ENCODE measurements at regions not wholly inside any gene's neighbourhood (a gene's known extent, or its start where the extent isn't known, plus 50 kb on each side); places are given as distances from the start of the nearest gene placed in this dataset.

DNA sequence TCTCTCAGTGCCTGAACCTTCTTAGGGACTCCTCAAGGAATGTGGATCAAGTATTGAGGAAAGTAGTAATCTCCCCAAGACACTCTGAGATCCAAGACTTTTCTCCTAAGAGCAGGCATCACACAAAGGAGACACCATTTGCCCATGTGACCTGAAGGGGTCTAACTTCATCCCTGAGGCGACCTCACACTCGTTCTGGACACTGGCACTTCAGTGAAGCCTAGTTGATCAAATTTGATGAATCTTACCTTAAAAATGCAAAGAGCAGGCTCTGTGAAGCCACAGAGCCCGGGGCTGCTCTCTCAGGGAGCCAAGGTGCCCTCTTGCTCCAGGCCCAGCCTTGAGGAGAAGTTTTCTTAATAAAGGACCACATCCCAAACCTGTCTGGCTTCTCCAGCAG is 64.3 kb downstream of the SCN11A start:
- Histone ChIP-seq H3K27ac (ENCODE audit: low read length) (no peak overlapping the region), H3K36me3 (ENCODE audit: control insufficient read depth, insufficient read depth, low read length) (no peaks in the 10 kb centered on the region), H3K4me3 (ENCODE audit: low read depth in 2 of 2, low read length in 2 of 2) (no peak overlapping the region), H3K27me3 (ENCODE audit: control insufficient read depth, insufficient read depth, low read length) (peaks cover 3% of the 10 kb centered on the region; the same call in 1 of the 2 replicates), H3K4me1 (ENCODE audit: control insufficient read depth, insufficient read depth, low read length) (no peaks in the 10 kb centered on the region), H3K9me3 (ENCODE audit: control insufficient read depth, insufficient read depth, low read depth, low read length) (no peaks in the 10 kb centered on the region)
- no TSS peak for BruUV-seq (replicated peaks)
- in situ Hi-C loops (cut with HindIII; ENCODE audit: low pct_unique_long_range_greater_than_20kb, low sequenced_read_pairs) = no loop called here
- ChIA-PET POLR2A (no interaction called here), CTCF (no interaction called here)
- TF ChIP-seq TCF7L2 (IDR thresholded peaks at IDR 0.05; ENCODE audit: low read depth, low read length) (no peak), SIN3A (IDR thresholded peaks at IDR 0.05; ENCODE audit: borderline replicate concordance, insufficient read depth, low read depth, low read length) (no peak), POLR2AphosphoS5 (IDR thresholded peaks at IDR 0.05; ENCODE audit: low read depth, low read length) (no peak)
- TF ChIP-seq, protein P1, sequence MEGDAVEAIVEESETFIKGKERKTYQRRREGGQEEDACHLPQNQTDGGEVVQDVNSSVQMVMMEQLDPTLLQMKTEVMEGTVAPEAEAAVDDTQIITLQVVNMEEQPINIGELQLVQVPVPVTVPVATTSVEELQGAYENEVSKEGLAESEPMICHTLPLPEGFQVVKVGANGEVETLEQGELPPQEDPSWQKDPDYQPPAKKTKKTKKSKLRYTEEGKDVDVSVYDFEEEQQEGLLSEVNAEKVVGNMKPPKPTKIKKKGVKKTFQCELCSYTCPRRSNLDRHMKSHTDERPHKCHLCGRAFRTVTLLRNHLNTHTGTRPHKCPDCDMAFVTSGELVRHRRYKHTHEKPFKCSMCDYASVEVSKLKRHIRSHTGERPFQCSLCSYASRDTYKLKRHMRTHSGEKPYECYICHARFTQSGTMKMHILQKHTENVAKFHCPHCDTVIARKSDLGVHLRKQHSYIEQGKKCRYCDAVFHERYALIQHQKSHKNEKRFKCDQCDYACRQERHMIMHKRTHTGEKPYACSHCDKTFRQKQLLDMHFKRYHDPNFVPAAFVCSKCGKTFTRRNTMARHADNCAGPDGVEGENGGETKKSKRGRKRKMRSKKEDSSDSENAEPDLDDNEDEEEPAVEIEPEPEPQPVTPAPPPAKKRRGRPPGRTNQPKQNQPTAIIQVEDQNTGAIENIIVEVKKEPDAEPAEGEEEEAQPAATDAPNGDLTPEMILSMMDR (IDR thresholded peaks at IDR 0.05) = no peak
- TF ChIP-seq, protein P2, sequence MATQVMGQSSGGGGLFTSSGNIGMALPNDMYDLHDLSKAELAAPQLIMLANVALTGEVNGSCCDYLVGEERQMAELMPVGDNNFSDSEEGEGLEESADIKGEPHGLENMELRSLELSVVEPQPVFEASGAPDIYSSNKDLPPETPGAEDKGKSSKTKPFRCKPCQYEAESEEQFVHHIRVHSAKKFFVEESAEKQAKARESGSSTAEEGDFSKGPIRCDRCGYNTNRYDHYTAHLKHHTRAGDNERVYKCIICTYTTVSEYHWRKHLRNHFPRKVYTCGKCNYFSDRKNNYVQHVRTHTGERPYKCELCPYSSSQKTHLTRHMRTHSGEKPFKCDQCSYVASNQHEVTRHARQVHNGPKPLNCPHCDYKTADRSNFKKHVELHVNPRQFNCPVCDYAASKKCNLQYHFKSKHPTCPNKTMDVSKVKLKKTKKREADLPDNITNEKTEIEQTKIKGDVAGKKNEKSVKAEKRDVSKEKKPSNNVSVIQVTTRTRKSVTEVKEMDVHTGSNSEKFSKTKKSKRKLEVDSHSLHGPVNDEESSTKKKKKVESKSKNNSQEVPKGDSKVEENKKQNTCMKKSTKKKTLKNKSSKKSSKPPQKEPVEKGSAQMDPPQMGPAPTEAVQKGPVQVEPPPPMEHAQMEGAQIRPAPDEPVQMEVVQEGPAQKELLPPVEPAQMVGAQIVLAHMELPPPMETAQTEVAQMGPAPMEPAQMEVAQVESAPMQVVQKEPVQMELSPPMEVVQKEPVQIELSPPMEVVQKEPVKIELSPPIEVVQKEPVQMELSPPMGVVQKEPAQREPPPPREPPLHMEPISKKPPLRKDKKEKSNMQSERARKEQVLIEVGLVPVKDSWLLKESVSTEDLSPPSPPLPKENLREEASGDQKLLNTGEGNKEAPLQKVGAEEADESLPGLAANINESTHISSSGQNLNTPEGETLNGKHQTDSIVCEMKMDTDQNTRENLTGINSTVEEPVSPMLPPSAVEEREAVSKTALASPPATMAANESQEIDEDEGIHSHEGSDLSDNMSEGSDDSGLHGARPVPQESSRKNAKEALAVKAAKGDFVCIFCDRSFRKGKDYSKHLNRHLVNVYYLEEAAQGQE (IDR thresholded peaks at IDR 0.05; ENCODE audit: insufficient read depth in 1 of 2, low read depth in 2 of 2, low read length in 1 of 2) = no peak
- intact Hi-C loops (cut with micrococcal nuclease; ENCODE audit: unreplicated experiment) = no loop called here
- ATAC-seq (no peak), DNase-seq (ENCODE audit: low read depth, low spot score) (no peak)

DNA sequence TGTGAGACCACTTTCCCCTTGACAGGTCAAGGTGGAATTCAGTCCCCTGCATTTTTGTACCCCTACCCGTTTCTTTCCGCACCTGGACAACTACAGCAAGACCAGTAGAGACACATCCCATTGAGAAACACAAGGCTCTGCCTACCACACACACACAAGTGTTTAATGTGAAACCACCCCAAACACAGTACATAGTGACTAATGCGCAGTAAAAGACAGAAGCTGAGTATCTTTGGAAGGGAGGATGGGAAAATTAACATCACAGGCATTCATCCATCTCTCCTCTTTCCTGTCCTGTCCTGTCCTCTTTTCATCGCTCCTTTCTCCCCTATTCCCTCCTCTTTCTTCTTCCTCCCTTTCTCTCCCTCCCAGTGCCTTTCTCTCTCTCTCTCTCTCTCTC is 64.8 kb downstream of the SCN11A start:
- DNase-seq (ENCODE audit: low read depth, low spot score) (no peak), ATAC-seq (no peak)
- Histone ChIP-seq H3K27me3 (ENCODE audit: control insufficient read depth, insufficient read depth, low read length) (no peaks in the 10 kb centered on the region; the same call in 1 of the 2 replicates), H3K4me1 (ENCODE audit: control insufficient read depth, insufficient read depth, low read length) (no peaks in the 10 kb centered on the region), H3K4me3 (ENCODE audit: low read depth in 2 of 2, low read length in 2 of 2) (no peak overlapping the region), H3K9me3 (ENCODE audit: control insufficient read depth, insufficient read depth, low read depth, low read length) (no peaks in the 10 kb centered on the region), H3K27ac (ENCODE audit: low read length) (no peak overlapping the region), H3K36me3 (ENCODE audit: control insufficient read depth, insufficient read depth, low read length) (no peaks in the 10 kb centered on the region)
- in situ Hi-C loops (cut with HindIII; ENCODE audit: low pct_unique_long_range_greater_than_20kb, low sequenced_read_pairs) (no loop called here), intact Hi-C loops (cut with micrococcal nuclease; ENCODE audit: unreplicated experiment) (no loop called here)
- ChIA-PET POLR2A (no interaction called here), CTCF (no interaction called here)
- BruUV-seq (replicated peaks) = no TSS peak
- TF ChIP-seq TCF7L2 (IDR thresholded peaks at IDR 0.05; ENCODE audit: low read depth, low read length) (no peak), SIN3A (IDR thresholded peaks at IDR 0.05; ENCODE audit: borderline replicate concordance, insufficient read depth, low read depth, low read length) (no peak), POLR2AphosphoS5 (IDR thresholded peaks at IDR 0.05; ENCODE audit: low read depth, low read length) (no peak)
- TF ChIP-seq, protein P2 (IDR thresholded peaks at IDR 0.05; ENCODE audit: insufficient read depth in 1 of 2, low read depth in 2 of 2, low read length in 1 of 2) = no peak
- TF ChIP-seq, protein P1 (IDR thresholded peaks at IDR 0.05) = no peak
